Lower leg skin (tissue), 4 donors: ENCODE measurements at regions not wholly inside any gene's neighbourhood (a gene's known extent, or its start where the extent isn't known, plus 50 kb on each side); places are given as distances from the start of the nearest gene placed in this dataset.

Experiments used
- DNase-seq, 2 donors: peaks; one replicate each; pipeline ENCODE4 v3.0.0-alpha.2; 2019; ENCODE audit warnings: low spot score in 2 of 2
- H3K4me3 ChIP-seq: fragments of 200-600 bp; sonication (generic); 2 replicates; pipeline ENCODE4 v1.5.1; 2017; ENCODE audit warnings: mild to moderate bottlenecking, low read depth; ENCODE audit not compliant: poor library complexity, severe bottlenecking
- CTCF ChIP-seq, 3 donors: fragments of 450-650 bp; IDR thresholded peaks; one replicate each; pipeline ENCODE4 v1.5.1; 2016; ENCODE audit warnings: antibody characterized with exemption in 3 of 3, mild to moderate bottlenecking in 3 of 3, moderate library complexity in 2 of 3
- POLR2A ChIP-seq, 2 donors: fragments of 450-650 bp; IDR thresholded peaks; one replicate each; pipeline ENCODE4 v1.6.1; 2016 to 2017; ENCODE audit warnings: antibody characterized with exemption in 2 of 2, mild to moderate bottlenecking in 1 of 2, moderate library complexity in 1 of 2
- WGBS, 2 donors: methylation state at CpG; one replicate each; pipeline ENCODE4 v1.1.5; 2018; 5-methylcytosine and 5-hydroxymethylcytosine counted together
- intact Hi-C: fragments of 100-400 bp; cut with DNase I; formaldehyde crosslinking; loops from one replicate; pipeline ENCODE4 v1.15.0; 2023; ENCODE audit warnings: low total_unique reads

- 64 to 74% methylated on average over 3 of the region's 3 CpGs for WGBS, 2 donors
- TF ChIP-seq POLR2A (IDR thresholded peaks at IDR 0.05): no peak
- TF ChIP-seq CTCF (IDR thresholded peaks at IDR 0.05): no peak
- DNase-seq: no peak
- H3K4me3 ChIP-seq: no peak overlapping the region
- intact Hi-C loops: no loop called here
These were observed 332.4 kb upstream of the ZP4 start for GRCh38 chr1:238223076-238223640.

GRCh38 chr1:238221738-238222137 is 331.0 kb upstream of the ZP4 start:
- intact Hi-C loops: no loop called here
- H3K4me3 ChIP-seq: no peak overlapping the region
- WGBS, 2 donors: 62 to 80% methylated on average over 4 of the region's 4 CpGs
- DNase-seq: no peak
- TF ChIP-seq CTCF (IDR thresholded peaks at IDR 0.05) (no peak), POLR2A (IDR thresholded peaks at IDR 0.05) (no peak)

GRCh38 chr1:238214449-238214848 is 323.7 kb upstream of the ZP4 start:
- TF ChIP-seq POLR2A (IDR thresholded peaks at IDR 0.05) (no peak), CTCF (IDR thresholded peaks at IDR 0.05) (no peak)
- intact Hi-C loops: no loop called here
- H3K4me3 ChIP-seq: no peak overlapping the region
- no peak for DNase-seq
- 34 to 44% methylated on average over 2 of the region's 2 CpGs for WGBS, 2 donors

GRCh38 chr1:238205045-238205662 is 314.4 kb upstream of the ZP4 start:
- WGBS, 2 donors: 55 to 57% methylated on average over 2 of the region's 2 CpGs
- intact Hi-C loops: no loop called here

GRCh38 chr1:238201992-238202391 is 311.3 kb upstream of the ZP4 start:
- intact Hi-C loops: no loop called here

More at GRCh38 chr1:238205045-238205662, 314.4 kb upstream of the ZP4 start:
- H3K4me3 ChIP-seq: no peak overlapping the region
- TF ChIP-seq POLR2A (IDR thresholded peaks at IDR 0.05): no peak
- no peak for TF ChIP-seq CTCF (IDR thresholded peaks at IDR 0.05)
- no peak for DNase-seq

More at GRCh38 chr1:238201992-238202391, 311.3 kb upstream of the ZP4 start:
- TF ChIP-seq POLR2A (IDR thresholded peaks at IDR 0.05) (no peak), CTCF (IDR thresholded peaks at IDR 0.05) (no peak)
- WGBS, 2 donors: 61 to 74% methylated on average over 2 of the region's 2 CpGs
- H3K4me3 ChIP-seq: no peak overlapping the region
- DNase-seq: no peak
